ENCODE measurements at regions not wholly inside any gene's neighbourhood (a gene's known extent, or its start where the extent isn't known, plus 50 kb on each side); places are given as distances from the start of the nearest gene placed in this dataset.

- TF ChIP-seq, protein P1, sequence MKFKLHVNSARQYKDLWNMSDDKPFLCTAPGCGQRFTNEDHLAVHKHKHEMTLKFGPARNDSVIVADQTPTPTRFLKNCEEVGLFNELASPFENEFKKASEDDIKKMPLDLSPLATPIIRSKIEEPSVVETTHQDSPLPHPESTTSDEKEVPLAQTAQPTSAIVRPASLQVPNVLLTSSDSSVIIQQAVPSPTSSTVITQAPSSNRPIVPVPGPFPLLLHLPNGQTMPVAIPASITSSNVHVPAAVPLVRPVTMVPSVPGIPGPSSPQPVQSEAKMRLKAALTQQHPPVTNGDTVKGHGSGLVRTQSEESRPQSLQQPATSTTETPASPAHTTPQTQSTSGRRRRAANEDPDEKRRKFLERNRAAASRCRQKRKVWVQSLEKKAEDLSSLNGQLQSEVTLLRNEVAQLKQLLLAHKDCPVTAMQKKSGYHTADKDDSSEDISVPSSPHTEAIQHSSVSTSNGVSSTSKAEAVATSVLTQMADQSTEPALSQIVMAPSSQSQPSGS (CRISPR knock-in tag; IDR thresholded peaks at IDR 0.05; ENCODE audit: borderline replicate concordance, low read depth): no peak
- TF ChIP-seq, protein P2, sequence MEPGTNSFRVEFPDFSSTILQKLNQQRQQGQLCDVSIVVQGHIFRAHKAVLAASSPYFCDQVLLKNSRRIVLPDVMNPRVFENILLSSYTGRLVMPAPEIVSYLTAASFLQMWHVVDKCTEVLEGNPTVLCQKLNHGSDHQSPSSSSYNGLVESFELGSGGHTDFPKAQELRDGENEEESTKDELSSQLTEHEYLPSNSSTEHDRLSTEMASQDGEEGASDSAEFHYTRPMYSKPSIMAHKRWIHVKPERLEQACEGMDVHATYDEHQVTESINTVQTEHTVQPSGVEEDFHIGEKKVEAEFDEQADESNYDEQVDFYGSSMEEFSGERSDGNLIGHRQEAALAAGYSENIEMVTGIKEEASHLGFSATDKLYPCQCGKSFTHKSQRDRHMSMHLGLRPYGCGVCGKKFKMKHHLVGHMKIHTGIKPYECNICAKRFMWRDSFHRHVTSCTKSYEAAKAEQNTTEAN (CRISPR knock-in tag; IDR thresholded peaks at IDR 0.05): no peak
- TF ChIP-seq, protein P3, sequence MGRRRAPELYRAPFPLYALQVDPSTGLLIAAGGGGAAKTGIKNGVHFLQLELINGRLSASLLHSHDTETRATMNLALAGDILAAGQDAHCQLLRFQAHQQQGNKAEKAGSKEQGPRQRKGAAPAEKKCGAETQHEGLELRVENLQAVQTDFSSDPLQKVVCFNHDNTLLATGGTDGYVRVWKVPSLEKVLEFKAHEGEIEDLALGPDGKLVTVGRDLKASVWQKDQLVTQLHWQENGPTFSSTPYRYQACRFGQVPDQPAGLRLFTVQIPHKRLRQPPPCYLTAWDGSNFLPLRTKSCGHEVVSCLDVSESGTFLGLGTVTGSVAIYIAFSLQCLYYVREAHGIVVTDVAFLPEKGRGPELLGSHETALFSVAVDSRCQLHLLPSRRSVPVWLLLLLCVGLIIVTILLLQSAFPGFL (CRISPR knock-in tag; IDR thresholded peaks at IDR 0.05; ENCODE audit: borderline replicate concordance): no peak
- TF ChIP-seq, protein P4, sequence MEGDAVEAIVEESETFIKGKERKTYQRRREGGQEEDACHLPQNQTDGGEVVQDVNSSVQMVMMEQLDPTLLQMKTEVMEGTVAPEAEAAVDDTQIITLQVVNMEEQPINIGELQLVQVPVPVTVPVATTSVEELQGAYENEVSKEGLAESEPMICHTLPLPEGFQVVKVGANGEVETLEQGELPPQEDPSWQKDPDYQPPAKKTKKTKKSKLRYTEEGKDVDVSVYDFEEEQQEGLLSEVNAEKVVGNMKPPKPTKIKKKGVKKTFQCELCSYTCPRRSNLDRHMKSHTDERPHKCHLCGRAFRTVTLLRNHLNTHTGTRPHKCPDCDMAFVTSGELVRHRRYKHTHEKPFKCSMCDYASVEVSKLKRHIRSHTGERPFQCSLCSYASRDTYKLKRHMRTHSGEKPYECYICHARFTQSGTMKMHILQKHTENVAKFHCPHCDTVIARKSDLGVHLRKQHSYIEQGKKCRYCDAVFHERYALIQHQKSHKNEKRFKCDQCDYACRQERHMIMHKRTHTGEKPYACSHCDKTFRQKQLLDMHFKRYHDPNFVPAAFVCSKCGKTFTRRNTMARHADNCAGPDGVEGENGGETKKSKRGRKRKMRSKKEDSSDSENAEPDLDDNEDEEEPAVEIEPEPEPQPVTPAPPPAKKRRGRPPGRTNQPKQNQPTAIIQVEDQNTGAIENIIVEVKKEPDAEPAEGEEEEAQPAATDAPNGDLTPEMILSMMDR (IDR thresholded peaks at IDR 0.05): no peak
- TF ChIP-seq E2F4 (CRISPR knock-in tag; IDR thresholded peaks at IDR 0.05; ENCODE audit: borderline replicate concordance, low read depth): no peak
Observed at GRCh38 chr5:13359344-13359743, 585.1 kb downstream of the DNAH5 start.

All from WTC11 (cell line).